ENCODE measurements at regions not wholly inside any gene's neighbourhood (a gene's known extent, or its start where the extent isn't known, plus 50 kb on each side); places are given as distances from the start of the nearest gene placed in this dataset.

GRCh38 chr13:99663908-99664307 lies 162.6 kb downstream of the TM9SF2 start:
- intact Hi-C loops (cut with DNase I) = no loop called here
- Histone ChIP-seq H3K27ac (no peak overlapping the region), H3K27me3 (no peaks in the 10 kb centered on the region), H3K4me1 (no peaks in the 10 kb centered on the region), H3K4me3 (no peak overlapping the region), H3K36me3 (replicated peaks in 1 of 2; ENCODE audit: insufficient read depth in 1 of 2, low read depth in 2 of 2) (no peaks in the 10 kb centered on the region), H3K9me3 (no peaks in the 10 kb centered on the region)
- 98 to 100% methylated on average over 2 of the region's 2 CpGs for WGBS, 2 donors
- TF ChIP-seq CTCF (IDR thresholded peaks at IDR 0.05) (no peak), POLR2A (IDR thresholded peaks at IDR 0.05) (no peak)
- DNase-seq (no peak), ATAC-seq (no peak)

- Histone ChIP-seq H3K36me3 (replicated peaks in 1 of 2; ENCODE audit: insufficient read depth in 1 of 2, low read depth in 2 of 2) (no peaks in the 10 kb centered on the region), H3K27ac (no peak overlapping the region), H3K27me3 (no peaks in the 10 kb centered on the region), H3K4me1 (no peaks in the 10 kb centered on the region), H3K9me3 (no peaks in the 10 kb centered on the region), H3K4me3 (no peak overlapping the region)
- TF ChIP-seq CTCF (IDR thresholded peaks at IDR 0.05) = no peak
- no peak for TF ChIP-seq POLR2A (IDR thresholded peaks at IDR 0.05)
- 83 to 90% methylated on average over 10 of the region's 10 CpGs for WGBS, 2 donors
- intact Hi-C loops (cut with DNase I) = no loop called here
- DNase-seq = no peak
- ATAC-seq = no peak
Measured at GRCh38 chr13:99663185-99663825, 162.0 kb downstream of the TM9SF2 start.

GRCh38 chr13:99662678-99663077 lies 161.4 kb downstream of the TM9SF2 start:
- H3K9me3 ChIP-seq = no peaks in the 10 kb centered on the region
- no peak overlapping the region for H3K4me3 ChIP-seq
- H3K36me3 ChIP-seq (replicated peaks in 1 of 2; ENCODE audit: insufficient read depth in 1 of 2, low read depth in 2 of 2) = no peaks in the 10 kb centered on the region
- intact Hi-C loops (cut with DNase I) = no loop called here
- no peak overlapping the region for H3K27ac ChIP-seq
- no peak for TF ChIP-seq CTCF (IDR thresholded peaks at IDR 0.05)
- no peak for TF ChIP-seq POLR2A (IDR thresholded peaks at IDR 0.05)
- DNase-seq (no peak), ATAC-seq (no peak)
- H3K27me3 ChIP-seq = no peaks in the 10 kb centered on the region
- 17 to 21% methylated on average over 3 of the region's 3 CpGs for WGBS, 2 donors
- H3K4me1 ChIP-seq = no peaks in the 10 kb centered on the region

- 82 to 91% methylated on average over 3 of the region's 3 CpGs for WGBS, 2 donors
- Histone ChIP-seq H3K27me3 (no peaks in the 10 kb centered on the region), H3K9me3 (no peaks in the 10 kb centered on the region), H3K36me3 (replicated peaks in 1 of 2; ENCODE audit: insufficient read depth in 1 of 2, low read depth in 2 of 2) (no peaks in the 10 kb centered on the region), H3K4me1 (no peaks in the 10 kb centered on the region), H3K27ac (no peak overlapping the region), H3K4me3 (no peak overlapping the region)
- DNase-seq = no peak
- TF ChIP-seq CTCF (IDR thresholded peaks at IDR 0.05) (no peak), POLR2A (IDR thresholded peaks at IDR 0.05) (no peak)
- ATAC-seq = no peak
- intact Hi-C loops (cut with DNase I) = no loop called here
Measured at GRCh38 chr13:99661791-99662190, 160.5 kb downstream of the TM9SF2 start.

- Histone ChIP-seq H3K27me3 (no peaks in the 10 kb centered on the region), H3K9me3 (no peaks in the 10 kb centered on the region), H3K36me3 (replicated peaks in 1 of 2; ENCODE audit: insufficient read depth in 1 of 2, low read depth in 2 of 2) (no peaks in the 10 kb centered on the region), H3K4me1 (peaks cover 7% of the 10 kb centered on the region), H3K4me3 (no peak overlapping the region), H3K27ac (no peak overlapping the region)
- ATAC-seq = no peak
- WGBS, 2 donors = 65 to 72% methylated on average over 11 of the region's 11 CpGs
- TF ChIP-seq POLR2A (IDR thresholded peaks at IDR 0.05) (no peak), CTCF (IDR thresholded peaks at IDR 0.05) (no peak)
- intact Hi-C loops (cut with DNase I) = no loop called here
- DNase-seq = no peak
Measured at GRCh38 chr13:99659866-99660554, 158.7 kb downstream of the TM9SF2 start.
